LNCAP (cell line): ENCODE measurements at regions not wholly inside any gene's neighbourhood (a gene's known extent, or its start where the extent isn't known, plus 50 kb on each side); places are given as distances from the start of the nearest gene placed in this dataset.

Experiments used
- CTCF ChIP-seq: fragments of 450-650 bp; IDR thresholded peaks from 2 replicates; pipeline ENCODE4 v1.5.1; 2017; ENCODE audit warnings: mild to moderate bottlenecking

GRCh38 chrX:122434942-122435341, 749.1 kb upstream of the GRIA3 start:
- no peak for TF ChIP-seq CTCF

DNA sequence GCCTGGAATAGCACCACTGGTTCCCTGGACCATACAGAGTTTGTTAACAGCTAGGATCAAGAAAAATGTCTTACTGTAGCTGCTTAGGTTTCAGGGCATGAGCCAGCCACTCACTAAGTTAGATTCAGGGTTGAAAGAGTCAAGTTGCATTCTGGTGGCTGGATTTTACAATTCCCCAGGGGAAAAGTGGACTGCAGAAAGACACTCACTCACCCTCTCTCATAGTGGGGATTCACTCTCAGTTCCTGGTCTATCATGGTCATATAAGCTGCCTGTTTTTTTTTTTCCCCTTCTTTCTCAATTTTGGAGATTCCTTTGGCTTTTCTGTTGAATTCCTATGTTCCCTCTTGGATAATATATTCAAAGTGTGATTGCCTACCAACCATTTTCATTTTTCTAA, 744.2 kb upstream of the GRIA3 start:
- TF ChIP-seq CTCF = no peak

- TF ChIP-seq CTCF = no peak
Observed at GRCh38 chrX:122440832-122441231, 743.2 kb upstream of the GRIA3 start.

DNA sequence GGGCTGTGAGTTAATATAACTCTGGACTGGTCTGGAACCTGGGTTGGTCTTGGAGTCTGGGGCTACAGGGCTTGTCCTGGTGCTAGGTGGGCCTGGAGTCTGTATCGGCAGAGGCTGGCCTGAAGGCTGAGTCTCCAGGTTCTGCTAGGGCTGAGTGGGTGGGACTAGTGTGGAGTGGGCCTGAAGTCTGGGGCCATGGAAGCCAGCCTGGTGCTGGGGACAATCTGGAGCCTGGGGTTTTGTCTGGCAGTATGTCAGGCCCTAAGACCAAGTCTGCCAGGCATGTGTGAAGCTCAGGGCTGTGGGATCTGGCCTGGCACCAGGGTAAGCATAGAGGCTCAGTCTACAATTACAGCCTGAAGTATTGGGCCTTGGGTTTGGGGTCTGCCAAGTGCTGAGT, 742.6 kb upstream of the GRIA3 start:
- no peak for TF ChIP-seq CTCF

- TF ChIP-seq CTCF = no peak
Observed at GRCh38 chrX:122445466-122445865, 738.6 kb upstream of the GRIA3 start.

DNA sequence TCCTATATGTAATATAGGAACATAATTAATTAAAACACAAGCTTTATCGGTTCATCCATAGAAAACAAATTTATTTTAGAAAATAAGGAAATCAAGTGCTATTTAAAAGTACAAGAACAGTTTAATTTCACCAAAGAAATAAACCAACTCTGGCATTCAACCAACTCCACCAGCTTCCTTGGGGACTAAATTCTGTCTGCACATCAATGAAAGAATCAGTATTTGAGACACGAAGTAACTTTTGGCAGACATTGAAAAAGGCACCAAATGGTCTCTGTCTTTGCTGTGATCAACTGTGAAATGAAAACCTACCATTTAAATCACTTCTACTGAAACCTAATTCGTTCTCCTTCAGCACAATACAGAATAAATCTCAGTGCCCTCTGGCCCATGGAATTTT, 719.7 kb upstream of the GRIA3 start:
- TF ChIP-seq CTCF = no peak

GRCh38 chrX:122475306-122475705, 708.8 kb upstream of the GRIA3 start:
- TF ChIP-seq CTCF = no peak

GRCh38 chrX:122500556-122500955, 683.5 kb upstream of the GRIA3 start:
- TF ChIP-seq CTCF = no peak
